ENCODE measurements at regions not wholly inside any gene's neighbourhood (a gene's known extent, or its start where the extent isn't known, plus 50 kb on each side); places are given as distances from the start of the nearest gene placed in this dataset.

GRCh38 chr2:2572393-2573204 is 241.5 kb upstream of the MYT1L start:
- TF ChIP-seq, protein P1, sequence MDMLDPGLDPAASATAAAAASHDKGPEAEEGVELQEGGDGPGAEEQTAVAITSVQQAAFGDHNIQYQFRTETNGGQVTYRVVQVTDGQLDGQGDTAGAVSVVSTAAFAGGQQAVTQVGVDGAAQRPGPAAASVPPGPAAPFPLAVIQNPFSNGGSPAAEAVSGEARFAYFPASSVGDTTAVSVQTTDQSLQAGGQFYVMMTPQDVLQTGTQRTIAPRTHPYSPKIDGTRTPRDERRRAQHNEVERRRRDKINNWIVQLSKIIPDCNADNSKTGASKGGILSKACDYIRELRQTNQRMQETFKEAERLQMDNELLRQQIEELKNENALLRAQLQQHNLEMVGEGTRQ (IDR thresholded peaks at IDR 0.05; ENCODE audit: low read length), result no peak
- TF ChIP-seq RNF2 (IDR thresholded peaks at IDR 0.05; ENCODE audit: borderline replicate concordance, low read depth, low read length, missing control alignments, poor library complexity, severe bottlenecking), result no peak
- TF ChIP-seq POLR2AphosphoS5 (IDR thresholded peaks at IDR 0.05; ENCODE audit: low read depth, low read length), result no peak
- no peak for TF ChIP-seq HDAC6 (IDR thresholded peaks at IDR 0.05; ENCODE audit: low read depth, low read length)
- no peak for TF ChIP-seq BCL11A (IDR thresholded peaks at IDR 0.05; ENCODE audit: low read depth in 2 of 2, low read length in 2 of 2)
- TF ChIP-seq SUZ12 (IDR thresholded peaks at IDR 0.05; ENCODE audit: low read length), result no peak
- no peak for TF ChIP-seq POLR2A (IDR thresholded peaks at IDR 0.05; ENCODE audit: control extremely low read depth in 1 of 2, low read depth in 2 of 2, low read length in 2 of 2)
- no peak for TF ChIP-seq ZNF274 (IDR thresholded peaks at IDR 0.05; ENCODE audit: borderline replicate concordance, extremely low read depth, low read length)
- no peak for TF ChIP-seq CTCF (IDR thresholded peaks at IDR 0.05; ENCODE audit: control extremely low read depth in 1 of 3, insufficient read depth in 1 of 3, low read depth in 1 of 3, low read length in 3 of 3)
- no peak for TF ChIP-seq RXRA (IDR thresholded peaks at IDR 0.05; ENCODE audit: insufficient read depth, low read depth, low read length)
- no peak for TF ChIP-seq KDM5A (IDR thresholded peaks at IDR 0.05; ENCODE audit: low read length)

Data from H1 (cell line).